Iris pigment epithelial cell (primary cell): ENCODE measurements at regions not wholly inside any gene's neighbourhood (a gene's known extent, or its start where the extent isn't known, plus 50 kb on each side); places are given as distances from the start of the nearest gene placed in this dataset.
"Not testable (repeated sequence)": the region's sequence is repeated elsewhere in the genome, so short reads cannot be mapped to it uniquely, and the experiment has no call there.

Experiments used
- DNase-seq: peaks from one replicate; pipeline ENCODE4 v3.0.0-alpha.2; 2011; ENCODE audit warnings: low read depth

GRCh38 chr14:37650356-37651037 lies 55.1 kb downstream of the TTC6 start:
- peak; percentile 36 for DNase-seq

GRCh38 chr14:37652042-37652441 lies 56.6 kb downstream of the TTC6 start:
- DNase-seq = no peak

GRCh38 chr14:37655418-37655817 lies 60.0 kb downstream of the TTC6 start:
- DNase-seq = peak; percentile 35

GRCh38 chr14:37658156-37658555 lies 62.7 kb downstream of the TTC6 start:
- DNase-seq = no peak

GRCh38 chr14:37663498-37663897 lies 68.1 kb downstream of the TTC6 start:
- DNase-seq = no peak

- DNase-seq = no peak
These were observed 70.0 kb downstream of the TTC6 start for GRCh38 chr14:37665479-37665878.

- no peak for DNase-seq
These were observed 70.5 kb downstream of the TTC6 start for GRCh38 chr14:37665951-37666350.

GRCh38 chr14:37668646-37669045 lies 73.2 kb downstream of the TTC6 start:
- peak; percentile 76 for DNase-seq

GRCh38 chr14:37669242-37669641 lies 73.8 kb downstream of the TTC6 start:
- DNase-seq = no peak

- DNase-seq = no peak
These were observed 78.0 kb downstream of the TTC6 start for GRCh38 chr14:37673439-37673838.

GRCh38 chr14:37678916-37679315 lies 83.5 kb downstream of the TTC6 start:
- DNase-seq = peak; percentile 83

- DNase-seq = no peak
These were observed 86.1 kb downstream of the TTC6 start for GRCh38 chr14:37681486-37681885.

GRCh38 chr14:37692680-37693079 lies 97.3 kb downstream of the TTC6 start:
- not testable (repeated sequence) for DNase-seq

GRCh38 chr14:37693420-37693819 lies 98.0 kb downstream of the TTC6 start:
- DNase-seq = not testable (repeated sequence)

GRCh38 chr14:37695866-37696265 lies 100.4 kb downstream of the TTC6 start:
- peak; percentile 84 for DNase-seq

GRCh38 chr14:37697489-37698121 lies 102.2 kb downstream of the TTC6 start:
- DNase-seq = peak; percentile 89

GRCh38 chr14:37698840-37699777 lies 103.7 kb downstream of the TTC6 start:
- no peak for DNase-seq

- peak; percentile 43 for DNase-seq
These were observed 112.3 kb downstream of the TTC6 start for GRCh38 chr14:37707716-37708115.

GRCh38 chr14:37708481-37708880 lies 113.1 kb downstream of the TTC6 start:
- DNase-seq = peak; percentile 82

GRCh38 chr14:37709419-37710195 lies 114.2 kb downstream of the TTC6 start:
- DNase-seq = peak; percentile 41

GRCh38 chr14:37711356-37711830 lies 116.0 kb downstream of the TTC6 start:
- DNase-seq = no peak
